ENCODE measurements at regions not wholly inside any gene's neighbourhood (a gene's known extent, or its start where the extent isn't known, plus 50 kb on each side); places are given as distances from the start of the nearest gene placed in this dataset.

DNA sequence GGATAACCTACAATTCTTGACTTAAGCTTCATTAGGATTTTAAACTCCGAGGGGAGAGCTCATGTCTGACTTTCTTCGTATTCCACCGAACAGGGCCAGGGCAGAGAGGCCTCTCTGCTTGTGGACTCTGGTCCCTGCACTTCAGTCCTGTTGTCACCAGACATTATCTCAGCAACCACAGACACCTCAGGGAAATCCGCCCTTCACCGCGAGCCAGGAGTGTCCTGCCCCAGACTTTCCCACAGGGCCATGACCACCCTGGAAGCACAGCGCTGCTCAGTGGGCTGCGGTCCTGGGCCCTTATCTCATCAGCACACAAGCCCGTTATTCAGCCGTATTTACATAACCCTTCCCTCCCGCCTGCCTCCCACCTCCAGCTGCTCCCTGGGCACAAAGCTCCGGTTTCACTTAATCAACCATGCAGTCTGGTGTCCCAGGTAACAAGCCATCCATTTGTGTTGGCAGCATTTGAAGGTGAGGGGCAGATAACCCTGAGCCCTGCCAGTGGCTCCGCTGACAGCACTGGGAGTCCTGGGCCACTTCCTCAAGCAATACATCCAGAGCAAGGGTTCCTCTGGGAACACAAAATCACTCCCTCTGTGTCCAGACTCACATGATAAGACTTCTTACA is 122.8 kb upstream of the RAB4A start (continued):
- TF ChIP-seq YEATS4 (CRISPR knock-in tag; IDR thresholded peaks at IDR 0.05; ENCODE audit: borderline replicate concordance) (peak; percentile 65; the same call in 1 of the 2 replicates), ZNF326 (CRISPR knock-in tag; IDR thresholded peaks at IDR 0.05; ENCODE audit: borderline replicate concordance) (no peak), NFYC (CRISPR knock-in tag; IDR thresholded peaks at IDR 0.05) (no peak), ZNF503 (CRISPR knock-in tag; IDR thresholded peaks at IDR 0.05) (peak; percentile 91), DNMT1 (CRISPR knock-in tag; IDR thresholded peaks at IDR 0.05) (no peak), RFXANK (CRISPR knock-in tag; IDR thresholded peaks at IDR 0.05) (no peak), NPAS2 (CRISPR knock-in tag; IDR thresholded peaks at IDR 0.05; ENCODE audit: borderline replicate concordance) (no peak), ZBTB25 (CRISPR knock-in tag; IDR thresholded peaks at IDR 0.05) (no peak), ZNF530 (CRISPR knock-in tag; IDR thresholded peaks at IDR 0.05; ENCODE audit: low read depth) (no peak), CENPBD1 (CRISPR knock-in tag; IDR thresholded peaks at IDR 0.05; ENCODE audit: borderline replicate concordance, low read depth) (no peak), AKAP8 (CRISPR knock-in tag; IDR thresholded peaks at IDR 0.05) (peak; percentile 44; the same call in 1 of the 2 replicates), KAT7 (CRISPR knock-in tag; IDR thresholded peaks at IDR 0.05; ENCODE audit: borderline replicate concordance) (0 out of 2 replicates have a peak, but pooled peaks have one; percentile 27), ZNF670 (CRISPR knock-in tag; IDR thresholded peaks at IDR 0.05; ENCODE audit: borderline replicate concordance) (no peak), CENPX (CRISPR knock-in tag; IDR thresholded peaks at IDR 0.05) (no peak), TP53 (CRISPR knock-in tag; conservative IDR thresholded peaks at IDR 0.05) (0 out of 2 replicates have a peak, but pooled peaks have one; percentile 31), ZBTB21 (CRISPR knock-in tag; IDR thresholded peaks at IDR 0.05) (peak; percentile 53; the same call in 1 of the 2 replicates), MLX (CRISPR knock-in tag; IDR thresholded peaks at IDR 0.05) (no peak), FOXK2 (IDR thresholded peaks at IDR 0.05) (peak; percentile 74)
- TF ChIP-seq, protein P1, sequence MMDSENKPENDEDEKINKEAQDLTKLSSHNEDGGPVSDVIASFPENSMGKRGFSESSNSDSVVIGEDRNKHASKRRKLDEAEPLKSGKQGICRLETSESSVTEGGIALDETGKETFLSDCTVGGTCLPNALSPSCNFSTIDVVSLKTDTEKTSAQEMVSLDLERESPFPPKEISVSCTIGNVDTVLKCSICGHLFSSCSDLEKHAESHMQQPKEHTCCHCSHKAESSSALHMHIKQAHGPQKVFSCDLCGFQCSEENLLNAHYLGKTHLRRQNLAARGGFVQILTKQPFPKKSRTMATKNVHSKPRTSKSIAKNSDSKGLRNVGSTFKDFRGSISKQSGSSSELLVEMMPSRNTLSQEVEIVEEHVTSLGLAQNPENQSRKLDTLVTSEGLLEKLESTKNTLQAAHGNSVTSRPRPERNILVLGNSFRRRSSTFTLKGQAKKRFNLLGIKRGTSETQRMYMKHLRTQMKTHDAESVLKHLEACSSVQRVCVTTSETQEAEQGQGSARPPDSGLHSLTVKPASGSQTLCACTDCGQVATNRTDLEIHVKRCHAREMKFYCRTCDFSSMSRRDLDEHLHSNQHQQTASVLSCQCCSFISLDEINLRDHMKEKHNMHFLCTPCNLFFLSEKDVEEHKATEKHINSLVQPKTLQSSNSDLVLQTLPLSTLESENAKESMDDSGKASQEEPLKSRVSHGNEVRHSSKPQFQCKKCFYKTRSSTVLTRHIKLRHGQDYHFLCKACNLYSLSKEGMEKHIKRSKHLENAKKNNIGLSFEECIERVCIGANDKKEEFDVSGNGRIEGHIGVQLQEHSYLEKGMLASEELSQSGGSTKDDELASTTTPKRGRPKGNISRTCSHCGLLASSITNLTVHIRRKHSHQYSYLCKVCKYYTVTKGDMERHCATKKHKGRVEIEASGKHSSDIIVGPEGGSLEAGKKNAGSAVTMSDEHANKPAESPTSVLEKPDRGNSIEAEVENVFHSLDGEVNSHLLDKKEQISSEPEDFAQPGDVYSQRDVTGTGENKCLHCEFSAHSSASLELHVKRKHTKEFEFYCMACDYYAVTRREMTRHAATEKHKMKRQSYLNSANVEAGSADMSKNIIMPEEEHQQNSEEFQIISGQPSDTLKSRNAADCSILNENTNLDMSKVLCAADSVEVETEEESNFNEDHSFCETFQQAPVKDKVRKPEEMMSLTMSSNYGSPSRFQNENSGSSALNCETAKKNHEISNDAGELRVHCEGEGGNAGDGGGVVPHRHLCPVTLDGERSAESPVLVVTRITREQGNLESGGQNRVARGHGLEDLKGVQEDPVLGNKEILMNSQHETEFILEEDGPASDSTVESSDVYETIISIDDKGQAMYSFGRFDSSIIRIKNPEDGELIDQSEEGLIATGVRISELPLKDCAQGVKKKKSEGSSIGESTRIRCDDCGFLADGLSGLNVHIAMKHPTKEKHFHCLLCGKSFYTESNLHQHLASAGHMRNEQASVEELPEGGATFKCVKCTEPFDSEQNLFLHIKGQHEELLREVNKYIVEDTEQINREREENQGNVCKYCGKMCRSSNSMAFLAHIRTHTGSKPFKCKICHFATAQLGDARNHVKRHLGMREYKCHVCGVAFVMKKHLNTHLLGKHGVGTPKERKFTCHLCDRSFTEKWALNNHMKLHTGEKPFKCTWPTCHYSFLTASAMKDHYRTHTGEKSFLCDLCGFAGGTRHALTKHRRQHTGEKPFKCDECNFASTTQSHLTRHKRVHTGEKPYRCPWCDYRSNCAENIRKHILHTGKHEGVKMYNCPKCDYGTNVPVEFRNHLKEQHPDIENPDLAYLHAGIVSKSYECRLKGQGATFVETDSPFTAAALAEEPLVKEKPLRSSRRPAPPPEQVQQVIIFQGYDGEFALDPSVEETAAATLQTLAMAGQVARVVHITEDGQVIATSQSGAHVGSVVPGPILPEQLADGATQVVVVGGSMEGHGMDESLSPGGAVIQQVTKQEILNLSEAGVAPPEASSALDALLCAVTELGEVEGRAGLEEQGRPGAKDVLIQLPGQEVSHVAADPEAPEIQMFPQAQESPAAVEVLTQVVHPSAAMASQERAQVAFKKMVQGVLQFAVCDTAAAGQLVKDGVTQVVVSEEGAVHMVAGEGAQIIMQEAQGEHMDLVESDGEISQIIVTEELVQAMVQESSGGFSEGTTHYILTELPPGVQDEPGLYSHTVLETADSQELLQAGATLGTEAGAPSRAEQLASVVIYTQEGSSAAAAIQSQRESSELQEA (CRISPR knock-in tag; IDR thresholded peaks at IDR 0.05; ENCODE audit: not compliant biosample characterization): peak; percentile 39

Data from HepG2 (cell line).